ENCODE measurements at regions not wholly inside any gene's neighbourhood (a gene's known extent, or its start where the extent isn't known, plus 50 kb on each side); places are given as distances from the start of the nearest gene placed in this dataset.
"Not testable (repeated sequence)": the region's sequence is repeated elsewhere in the genome, so short reads cannot be mapped to it uniquely, and the experiment has no call there.

DNA sequence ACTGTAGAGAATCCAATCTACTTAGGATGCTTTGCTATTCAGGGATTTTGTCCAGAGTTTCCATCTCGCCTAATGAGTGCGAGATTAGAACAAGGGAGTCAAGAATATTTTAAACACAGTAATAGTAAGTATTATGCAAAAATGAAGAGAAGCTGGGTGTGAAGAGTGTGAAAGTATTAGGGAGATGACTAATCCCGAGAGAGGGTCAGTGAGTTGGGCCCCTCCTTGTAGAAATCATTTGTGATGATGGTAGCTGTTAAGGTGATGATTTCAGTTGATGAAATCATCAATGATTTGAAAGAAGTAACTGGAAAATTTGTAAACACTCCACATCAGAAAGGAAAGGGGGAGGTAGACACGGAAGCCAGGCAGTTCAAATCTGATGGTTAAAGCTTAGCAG is 478.9 kb upstream of the MGAT4C start:
- DNase-seq = no peak

DNA sequence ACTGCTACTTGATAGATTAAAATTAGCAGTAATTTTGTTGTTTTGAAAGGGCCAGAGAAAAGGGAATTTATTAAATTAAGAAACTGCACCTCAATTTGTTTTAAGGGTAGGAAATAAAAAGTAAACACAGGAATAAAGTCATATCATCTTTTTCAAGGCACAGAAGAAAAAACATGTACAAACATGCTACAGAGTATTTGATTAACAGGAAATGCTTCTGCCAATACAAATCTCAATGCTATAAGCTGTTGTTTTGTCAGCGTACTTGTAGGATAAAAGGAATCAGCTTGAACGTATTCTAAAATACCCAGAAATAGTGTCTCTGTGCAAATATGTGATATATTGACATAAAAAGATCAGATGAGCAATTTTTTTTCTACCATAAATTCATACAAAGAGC is 474.0 kb upstream of the MGAT4C start:
- DNase-seq = no peak

DNA sequence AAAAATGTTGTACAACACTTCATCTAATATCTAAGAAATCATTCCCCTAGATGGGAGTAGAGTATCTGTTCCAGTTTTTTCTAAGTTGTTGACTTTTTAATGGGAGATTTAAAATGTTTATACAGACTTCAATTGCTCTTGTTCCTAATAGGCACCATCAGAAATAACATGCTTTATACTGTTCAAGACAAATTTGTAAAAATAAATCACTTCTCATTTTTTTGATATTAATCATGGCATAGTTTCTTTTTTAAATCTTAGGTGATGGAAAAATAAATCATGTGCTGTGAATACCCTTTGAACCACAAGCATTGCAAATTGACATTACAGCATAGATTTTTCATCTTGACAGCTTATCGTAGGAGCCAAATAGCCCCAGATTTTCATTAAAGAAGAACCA is 473.5 kb upstream of the MGAT4C start:
- DNase-seq = no peak

DNA sequence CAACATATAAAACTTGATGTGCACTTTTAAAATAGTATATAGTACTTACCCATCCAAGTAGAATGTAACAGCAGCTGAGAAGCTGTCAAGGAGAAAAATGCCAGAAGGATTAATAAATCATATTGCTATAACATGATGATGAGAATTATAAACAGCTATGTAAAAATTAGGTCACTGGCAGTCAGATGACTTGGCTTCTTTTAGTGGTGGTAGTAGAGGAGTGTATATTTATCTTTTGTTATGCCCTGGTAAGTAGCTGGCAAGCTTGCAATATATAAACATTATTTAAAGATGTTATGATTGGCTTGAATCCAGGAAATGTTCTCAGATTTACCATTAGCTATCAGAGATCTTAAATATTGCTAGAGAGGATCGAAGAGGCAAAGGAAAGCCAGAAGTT is 471.0 kb upstream of the MGAT4C start:
- DNase-seq = no peak

DNA sequence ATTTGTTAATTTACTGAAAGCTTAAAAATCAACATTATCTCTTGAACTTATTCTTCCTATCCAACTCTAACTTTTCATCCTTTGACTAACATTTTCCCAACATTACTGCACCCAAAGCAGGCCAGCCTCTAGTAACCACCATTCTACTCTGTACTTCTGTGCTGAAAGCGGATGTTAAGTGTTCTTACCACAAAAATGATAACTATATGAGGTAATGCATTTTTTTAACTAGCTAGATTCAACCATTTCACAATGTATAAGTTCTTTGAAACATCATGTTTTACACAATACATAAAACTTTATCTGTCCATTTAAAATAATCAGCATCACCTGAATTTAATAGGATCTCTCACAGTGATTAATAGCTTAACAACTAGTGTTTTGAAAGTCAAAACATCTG is 468.5 kb upstream of the MGAT4C start:
- no peak for DNase-seq

DNA sequence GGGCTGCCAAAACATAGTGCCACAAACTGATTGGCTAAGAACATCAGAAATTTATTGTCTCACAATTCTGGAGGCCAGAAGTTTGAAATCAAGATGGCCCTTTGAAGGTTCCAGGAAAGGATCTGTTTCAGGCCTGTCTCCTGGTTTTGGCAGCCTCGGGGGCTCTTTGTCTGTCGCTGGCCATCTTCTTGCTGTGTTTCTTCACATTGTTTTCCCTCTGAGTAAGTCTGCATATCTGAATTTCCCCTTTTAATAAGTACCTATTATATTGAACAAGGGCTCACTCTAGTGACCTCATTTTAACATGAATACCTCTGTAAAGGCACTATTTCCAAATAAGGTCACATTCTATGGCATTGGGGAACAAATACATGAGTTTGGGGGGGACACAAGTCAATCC is 467.1 kb upstream of the MGAT4C start:
- no peak for DNase-seq

DNA sequence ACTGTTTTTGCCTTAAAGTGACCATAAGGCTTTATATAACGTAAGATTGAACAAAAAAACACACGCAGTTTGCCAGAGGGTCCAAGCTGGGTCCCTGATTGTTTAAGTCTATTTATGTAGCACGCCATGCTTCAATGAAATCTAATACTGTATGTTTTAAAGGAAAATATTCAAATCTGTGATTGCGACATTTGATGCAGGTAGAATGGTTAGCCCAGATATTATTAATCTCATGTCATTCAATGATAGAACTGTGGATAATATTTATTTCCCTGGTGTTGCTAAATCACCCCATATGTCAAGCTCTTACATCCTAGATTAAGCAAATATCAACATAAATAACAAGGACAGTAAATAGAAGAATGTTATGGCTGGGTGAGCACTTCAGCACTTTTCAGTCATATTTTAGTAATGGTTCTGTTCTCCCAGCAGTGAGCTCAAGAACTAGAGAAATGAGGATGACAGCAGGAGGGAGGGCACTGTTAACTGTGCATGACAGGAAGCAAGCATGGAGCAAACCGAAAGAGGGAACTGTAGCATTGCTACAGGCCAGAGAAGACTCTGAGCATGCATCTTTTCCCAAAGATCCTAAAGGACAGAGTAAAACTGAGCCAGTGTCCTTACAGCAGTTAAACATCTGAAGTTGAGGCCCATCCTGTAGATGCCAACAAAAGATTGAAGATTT is 465.7 kb upstream of the MGAT4C start:
- DNase-seq = no peak

DNA sequence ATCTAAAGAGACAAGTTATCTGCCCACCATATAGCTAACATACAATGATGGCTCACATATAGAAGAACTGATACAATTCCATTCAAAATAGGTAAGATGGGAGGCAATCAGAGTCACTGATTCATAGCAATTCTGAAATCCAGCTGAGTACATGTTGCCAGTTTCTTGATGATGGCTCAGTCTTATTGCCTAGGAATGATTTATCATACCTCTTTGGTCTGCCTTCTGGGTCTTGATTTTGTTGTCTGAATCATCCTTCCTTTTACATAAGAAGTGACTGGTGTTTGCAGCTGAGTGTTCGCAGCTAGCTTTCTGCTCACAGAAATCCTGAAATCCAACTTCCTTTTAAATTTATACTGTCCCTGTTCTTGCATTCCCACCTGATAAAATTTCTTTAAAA is 463.2 kb upstream of the MGAT4C start:
- no peak for DNase-seq

DNA sequence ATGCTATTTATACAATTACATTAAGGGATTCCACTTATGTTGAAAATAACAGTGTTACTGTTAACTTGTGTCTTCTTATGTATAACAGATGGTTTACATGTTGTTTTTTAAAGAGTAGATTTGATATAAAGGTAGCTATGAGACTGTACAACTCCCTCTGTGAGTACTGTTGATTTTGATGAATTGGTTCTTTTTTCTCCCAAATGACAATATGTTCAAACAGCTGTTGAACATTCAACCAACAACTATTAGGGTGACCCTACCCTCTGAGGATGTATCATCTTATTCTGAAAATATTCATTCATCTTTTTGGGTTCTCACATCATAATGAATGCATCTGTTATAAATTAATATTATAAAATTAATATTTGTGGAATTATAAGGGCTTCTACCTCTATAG is 456.9 kb upstream of the MGAT4C start:
- no peak for DNase-seq

DNA sequence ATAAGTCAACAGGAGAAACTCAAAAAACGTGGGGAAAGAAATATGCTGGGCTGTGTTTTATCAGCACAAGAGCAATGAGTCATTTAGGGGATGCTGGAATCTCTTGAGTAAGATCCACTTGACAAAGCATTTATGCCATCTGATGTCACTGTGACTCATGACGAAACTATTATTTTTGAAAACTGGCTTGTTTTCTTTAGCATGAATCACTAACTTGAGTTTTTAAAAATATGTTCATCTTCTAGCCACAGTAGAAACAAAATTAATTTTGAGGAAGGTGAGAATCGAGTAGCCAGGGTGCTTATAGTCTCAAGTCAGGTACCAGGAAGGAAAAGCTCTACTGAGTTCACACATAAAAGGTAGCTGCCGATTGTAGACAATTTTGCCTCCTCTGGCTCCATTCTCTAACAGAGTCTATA is 456.2 kb upstream of the MGAT4C start:
- peak in 1 of 5 experiments; percentile 1 for DNase-seq

DNA sequence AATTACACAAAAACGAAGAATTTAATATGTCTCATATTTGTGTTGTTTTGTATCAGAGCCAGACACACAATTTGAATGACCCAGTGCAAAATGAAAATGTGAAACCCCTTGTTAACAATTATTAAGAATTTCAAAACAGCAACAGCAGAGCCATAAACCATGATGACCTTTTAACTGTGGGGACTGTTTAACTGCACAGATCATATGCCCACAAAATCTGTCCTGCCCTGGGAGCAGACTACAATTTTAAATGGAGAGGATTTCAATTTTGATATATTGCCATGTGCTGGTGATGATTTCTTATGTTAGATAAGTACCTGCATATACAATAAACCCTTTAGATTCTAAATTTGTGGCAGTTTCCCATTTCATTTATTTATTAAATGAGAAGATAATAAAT is 455.5 kb upstream of the MGAT4C start:
- DNase-seq = no peak

DNA sequence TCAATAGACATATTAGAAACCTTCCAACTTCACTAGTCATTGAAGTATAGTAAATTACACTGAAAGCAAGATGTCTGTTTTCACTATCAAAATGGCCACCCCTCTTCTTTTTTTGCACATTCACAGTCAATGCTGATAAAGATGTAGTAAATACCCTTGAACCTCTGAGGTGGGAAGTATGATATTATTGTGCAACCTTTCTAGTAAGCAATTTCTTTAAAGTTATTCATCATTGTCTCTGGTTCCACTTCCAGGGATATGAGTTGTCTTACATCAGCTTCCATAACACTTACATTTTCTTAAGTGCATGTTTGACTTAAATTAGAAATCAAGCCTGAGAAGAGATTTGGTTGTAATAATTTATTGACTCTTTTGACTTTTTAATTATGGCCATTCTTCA is 453.9 kb upstream of the MGAT4C start:
- no peak for DNase-seq

DNA sequence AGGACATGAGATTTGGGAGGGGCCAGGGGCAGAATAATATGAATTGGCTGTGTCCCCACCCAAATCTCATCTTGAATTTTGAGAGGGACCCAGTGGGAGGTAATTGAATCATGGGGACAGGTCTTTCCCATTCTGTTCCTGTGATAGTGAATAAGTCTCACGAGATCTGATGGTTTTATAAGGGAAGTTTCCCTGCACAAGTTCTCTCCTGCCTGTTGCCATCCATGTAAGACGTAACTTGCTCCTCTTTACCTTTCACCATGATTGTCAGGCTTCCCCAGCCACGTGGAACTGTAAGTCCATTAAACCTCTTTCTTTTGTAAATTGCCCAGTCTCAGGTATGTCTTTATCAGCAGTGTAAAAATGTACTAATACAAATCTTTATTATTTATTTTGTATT is 452.8 kb upstream of the MGAT4C start:
- DNase-seq = not testable (repeated sequence)

DNA sequence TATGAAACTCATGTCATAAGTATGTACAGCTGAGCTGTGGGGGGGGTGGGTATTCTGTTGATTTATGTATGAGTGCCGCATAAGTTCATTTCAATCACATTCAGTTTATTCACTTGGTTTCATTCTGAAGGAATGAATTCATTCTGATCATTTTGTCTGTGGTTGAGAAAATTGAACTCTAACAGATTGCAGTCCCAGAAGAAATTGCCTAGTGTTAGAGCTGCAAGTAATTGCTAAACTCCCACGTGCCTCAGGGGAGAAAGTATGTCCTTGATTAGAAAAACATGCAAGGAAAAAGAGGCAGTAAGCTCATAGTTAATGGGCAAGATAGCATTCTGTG is 442.4 kb upstream of the MGAT4C start:
- DNase-seq = no peak

DNA sequence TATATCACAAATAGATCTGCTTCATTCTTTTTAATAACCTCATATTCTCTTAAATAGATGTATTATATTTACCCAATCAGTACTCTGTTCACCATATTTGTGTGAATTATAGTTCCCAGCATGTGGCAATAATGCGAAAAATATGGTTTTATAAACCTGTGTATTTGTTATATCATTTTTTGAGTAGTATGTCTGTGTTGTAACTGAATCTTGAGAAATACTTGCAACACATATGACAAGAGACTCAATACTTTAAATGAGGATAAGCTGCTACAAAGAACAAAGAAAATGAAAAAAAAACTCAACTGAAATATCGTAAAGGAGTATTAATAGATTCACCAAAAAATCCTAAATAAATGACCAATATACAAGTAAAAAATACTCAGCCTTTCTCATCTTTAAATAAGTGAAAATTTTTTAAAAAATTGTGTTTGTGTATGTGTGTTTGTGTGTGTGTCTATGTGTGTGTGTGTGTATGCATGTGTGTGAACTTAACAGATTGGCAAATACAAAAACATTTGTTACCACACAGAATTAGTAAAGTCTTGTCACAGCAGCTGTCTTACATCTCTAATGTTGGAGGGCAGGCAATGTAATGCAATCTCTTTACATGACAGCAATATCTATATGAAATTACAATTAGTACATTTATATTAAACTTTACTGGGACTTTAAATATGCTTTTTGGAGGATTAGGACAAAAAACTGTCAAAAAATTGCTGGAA is 441.9 kb upstream of the MGAT4C start:
- no peak for DNase-seq

DNA sequence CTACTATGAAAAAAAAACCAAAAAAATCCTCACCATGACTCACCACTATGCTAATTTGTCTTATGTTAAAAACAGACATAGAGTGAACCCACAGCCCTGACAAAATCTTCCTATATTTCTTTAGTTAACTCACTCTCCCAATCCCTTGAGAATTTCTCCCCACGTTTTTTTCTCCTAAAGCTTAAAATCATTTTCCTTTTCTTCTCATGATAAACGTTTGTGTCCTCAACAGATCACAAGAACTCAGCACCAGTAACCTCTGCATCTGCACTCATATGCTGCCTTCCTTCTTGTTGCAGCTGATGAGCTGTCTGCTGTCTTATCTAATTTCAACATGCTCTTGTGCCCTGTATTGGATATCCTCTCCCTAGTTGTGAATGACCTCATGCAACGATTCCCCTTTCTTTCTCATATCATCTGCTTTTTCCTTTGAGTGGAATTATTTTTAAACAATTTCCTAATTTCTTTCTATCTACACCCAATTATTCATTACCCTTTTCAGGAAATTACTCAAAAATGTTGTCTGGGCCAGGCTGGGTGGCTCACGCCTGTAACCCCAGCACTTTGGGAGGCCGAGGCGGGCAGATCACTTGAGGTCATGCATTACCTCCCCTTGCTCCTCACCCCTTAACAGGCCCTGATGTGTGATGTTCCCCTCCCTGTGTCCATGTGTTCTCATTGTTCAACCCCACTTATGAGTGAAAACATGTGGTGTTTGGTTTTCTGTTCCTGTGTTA is 427.5 kb upstream of the MGAT4C start:
- no peak for DNase-seq

DNA sequence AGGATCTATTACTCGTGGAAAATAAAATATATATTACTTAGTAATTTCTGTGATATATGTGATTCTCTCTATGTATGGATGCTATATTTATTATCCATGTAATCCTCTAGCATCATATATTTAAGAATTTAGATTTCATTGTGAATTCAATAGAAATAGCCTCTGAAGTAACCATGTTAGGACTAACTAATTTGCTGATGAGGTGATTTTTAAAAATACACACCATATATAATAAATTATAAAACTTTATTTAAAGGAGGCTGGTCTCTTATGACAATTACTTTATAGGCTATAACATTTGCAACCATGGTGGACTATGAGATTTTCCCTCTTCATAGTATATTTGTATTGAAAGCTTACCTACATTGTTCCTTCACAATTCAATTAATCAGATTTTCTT is 424.9 kb upstream of the MGAT4C start:
- no peak for DNase-seq

DNA sequence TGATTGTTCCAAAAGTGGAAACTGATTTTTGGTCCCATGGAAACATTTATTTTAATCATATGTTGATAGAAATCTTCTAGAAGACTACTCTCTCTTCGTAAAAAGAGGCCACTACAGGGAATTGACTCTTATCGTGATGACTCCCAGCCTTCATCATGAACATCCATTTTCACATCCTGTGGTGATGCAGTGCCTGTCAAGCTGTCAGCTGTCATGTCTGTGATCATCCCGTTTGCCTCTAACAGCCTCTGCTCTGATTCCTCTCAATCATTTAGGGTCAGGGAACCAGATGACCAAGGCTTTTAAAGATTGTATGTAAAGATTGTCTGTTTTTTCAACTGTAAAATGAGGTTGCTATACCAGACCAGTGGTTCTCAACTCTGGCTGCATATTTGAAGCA is 419.0 kb upstream of the MGAT4C start:
- DNase-seq = no peak

DNA sequence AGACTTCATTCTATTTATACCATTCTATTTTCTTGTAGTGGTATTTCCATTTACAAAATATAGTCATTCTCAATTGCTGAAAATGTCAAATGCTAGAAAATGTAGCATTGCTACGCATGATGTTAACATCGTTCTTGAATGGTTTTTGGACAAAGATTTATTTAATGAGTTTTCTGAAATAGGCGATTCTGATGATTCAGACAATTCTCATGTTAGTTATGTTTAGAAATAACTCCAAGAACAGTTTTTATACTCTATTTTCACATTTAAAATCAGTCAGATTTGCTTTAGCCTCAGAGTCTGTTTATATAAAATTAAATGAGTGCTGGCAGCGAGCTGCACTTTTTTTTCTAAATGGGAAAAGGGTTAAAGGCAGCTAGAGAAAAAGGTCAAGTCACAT is 414.8 kb upstream of the MGAT4C start:
- no peak for DNase-seq

DNA sequence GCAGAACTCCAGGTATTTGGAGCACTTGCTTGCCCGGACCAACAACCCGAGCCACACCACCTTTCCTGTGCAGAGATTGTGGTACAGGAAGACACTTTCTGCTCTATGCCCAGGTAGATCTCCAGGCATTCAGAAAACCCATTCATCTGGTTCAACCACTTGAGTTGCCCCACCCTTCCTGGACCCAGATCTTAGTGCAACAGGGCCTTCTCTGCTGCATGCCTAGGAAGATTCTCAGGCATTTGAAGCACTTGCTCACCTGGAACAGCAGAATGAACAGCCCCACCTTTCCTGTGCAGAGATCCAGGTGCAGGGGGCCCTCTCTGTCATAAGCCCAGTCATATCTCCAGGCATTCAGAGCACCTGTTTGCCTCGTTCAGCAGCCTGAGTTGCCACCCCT is 412.8 kb upstream of the MGAT4C start:
- no peak for DNase-seq

DNA sequence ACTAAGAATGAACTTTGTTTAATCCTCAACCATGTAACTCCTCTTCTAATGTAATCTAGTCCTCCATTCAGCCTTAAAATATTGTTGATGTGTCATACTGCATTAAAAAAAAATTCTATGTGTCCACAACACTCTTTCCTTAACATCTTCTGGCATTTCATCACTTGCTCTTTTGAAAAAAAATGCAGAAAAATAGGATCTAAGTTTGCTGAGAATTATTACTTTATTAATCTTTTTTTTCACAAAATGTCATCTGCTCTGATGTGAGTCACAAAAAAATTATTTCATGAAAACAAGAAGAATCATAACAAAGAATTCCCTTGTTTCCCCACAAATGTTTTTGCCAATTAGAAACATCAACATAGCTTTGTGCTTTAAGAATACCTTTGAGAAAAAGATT is 410.1 kb upstream of the MGAT4C start:
- DNase-seq = no peak

DNA sequence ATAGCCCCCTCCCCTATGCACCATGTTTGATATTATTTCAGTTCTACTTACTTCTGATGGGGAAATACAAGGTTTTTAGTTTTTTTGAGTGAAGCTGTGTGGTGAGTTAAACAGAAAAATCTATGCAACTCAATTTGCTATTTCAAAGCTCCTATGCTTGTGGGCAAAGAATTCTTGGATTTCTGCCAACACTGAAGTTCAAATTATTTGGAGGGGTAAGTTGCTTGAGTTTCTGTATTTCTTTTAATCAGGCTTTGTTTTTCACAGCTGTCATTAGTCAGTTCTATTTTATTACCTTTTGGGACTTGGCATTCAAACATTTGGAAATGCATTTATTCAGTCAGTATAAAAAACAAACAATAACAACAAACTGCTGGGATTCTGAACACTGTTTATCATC is 407.5 kb upstream of the MGAT4C start:
- no peak for DNase-seq

DNA sequence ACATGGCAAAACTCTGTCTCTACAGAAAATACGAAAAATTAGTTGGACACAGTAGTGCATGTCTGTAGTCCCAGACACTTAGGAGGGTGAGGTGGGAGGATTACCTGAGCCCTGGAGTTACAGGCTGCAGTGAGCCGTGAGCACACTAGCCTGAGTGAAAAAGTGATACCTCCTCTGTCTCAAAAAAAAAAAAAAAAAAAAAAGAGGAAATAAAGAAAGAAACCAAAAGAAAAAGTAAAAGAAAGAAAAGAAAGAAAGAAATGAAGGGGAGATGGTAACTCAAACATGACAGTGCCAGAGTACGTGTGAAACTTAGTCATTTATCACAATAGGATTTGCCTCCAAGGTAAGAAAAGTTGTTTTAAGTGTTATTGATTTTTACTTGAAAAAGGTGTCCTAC is 407.0 kb upstream of the MGAT4C start:
- no peak for DNase-seq

DNA sequence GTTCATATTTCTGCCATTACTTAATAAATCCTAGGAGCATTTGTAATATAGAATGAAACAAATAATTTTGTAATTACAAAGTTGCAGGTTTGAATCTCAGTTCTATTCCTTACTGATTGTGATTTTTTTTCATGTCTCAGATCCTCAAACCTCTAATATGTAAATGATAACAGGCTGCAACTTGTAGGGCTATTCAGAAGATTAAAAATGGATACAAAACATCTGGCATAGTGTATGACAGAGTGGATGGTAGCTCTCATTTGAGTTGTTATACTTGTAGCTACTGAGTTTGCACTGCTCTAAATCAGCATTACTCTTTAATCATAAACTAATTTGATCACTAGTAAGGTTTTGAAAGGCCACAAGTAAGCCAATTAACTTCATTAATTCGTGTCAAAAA is 406.3 kb upstream of the MGAT4C start:
- DNase-seq = no peak

Data from T-helper 2 cell (primary cell).